ENCODE measurements at regions not wholly inside any gene's neighbourhood (a gene's known extent, or its start where the extent isn't known, plus 50 kb on each side); places are given as distances from the start of the nearest gene placed in this dataset.

- Histone ChIP-seq H3K9ac (replicated peaks; ENCODE audit: extremely low read depth, insufficient read depth, low read length) (no peak overlapping the region), H3K4me3 (replicated peaks in 1 of 3; ENCODE audit: insufficient read depth in 1 of 3, low read depth in 1 of 3, low read length in 3 of 3) (no peak overlapping the region), H3K36me3 (ENCODE audit: control insufficient read depth in 2 of 2, extremely low read depth in 1 of 2, insufficient read depth in 2 of 2, low read length in 2 of 2) (no peaks in the 10 kb centered on the region), H3K27ac (ENCODE audit: insufficient read depth, low read depth, low read length) (no peak overlapping the region), H3K9me3 (replicated peaks; ENCODE audit: control insufficient read depth, insufficient read depth, low read length) (no peaks in the 10 kb centered on the region), H4K20me1 (replicated peaks; ENCODE audit: control insufficient read depth, extremely low read depth, insufficient read depth, low read length) (no peaks in the 10 kb centered on the region), H2AFZ (ENCODE audit: low read depth, low read length) (no peak overlapping the region), H3K9me1 (replicated peaks; ENCODE audit: control insufficient read depth, extremely low read depth, insufficient read depth, low read length) (no peaks in the 10 kb centered on the region), H3K4me1 (ENCODE audit: control insufficient read depth, extremely low read depth, insufficient read depth, low read length) (no peaks in the 10 kb centered on the region), H3K79me2 (ENCODE audit: control insufficient read depth, insufficient read depth, low read length) (no peaks in the 10 kb centered on the region), H3K27me3 (ENCODE audit: control insufficient read depth in 2 of 2, insufficient read depth in 2 of 2, low read length in 2 of 2) (no peaks in the 10 kb centered on the region), H3K4me2 (ENCODE audit: insufficient read depth, low read length) (no peak overlapping the region)
- ChIA-PET POLR2A (no interaction called here), CTCF (no interaction called here)
- intact Hi-C loops (cut with micrococcal nuclease) = no loop called here
- dilution Hi-C loops (cut with MboI; ENCODE audit: extremely low pct_ligation_motif_present, low sequenced_read_pairs) = no loop called here
- DNase-seq (ENCODE audit: low read depth, low spot score) = no peak
- no peak for FAIRE-seq
- no TSS peak for BruUV-seq (replicated peaks)
- TF ChIP-seq JUN (IDR thresholded peaks at IDR 0.05; ENCODE audit: borderline replicate concordance, insufficient read depth, insufficient read length, low read depth) (no peak), MYC (IDR thresholded peaks at IDR 0.05; ENCODE audit: low read depth, low read length) (no peak), GATA2 (IDR thresholded peaks at IDR 0.05; ENCODE audit: insufficient read depth, insufficient read length, low read depth, low read length) (no peak), POLR2AphosphoS5 (IDR thresholded peaks at IDR 0.05; ENCODE audit: insufficient read depth, low read depth, low read length) (no peak), FOS (IDR thresholded peaks at IDR 0.05; ENCODE audit: borderline replicate concordance, insufficient read depth, low read length) (no peak), CTCF (IDR thresholded peaks at IDR 0.05; ENCODE audit: extremely low read depth in 1 of 2, insufficient read depth in 1 of 2, low read depth in 1 of 2, low read length in 2 of 2) (no peak), MAX (IDR thresholded peaks at IDR 0.05; ENCODE audit: insufficient read depth, insufficient read length) (no peak), POLR2A (IDR thresholded peaks at IDR 0.05; ENCODE audit: low read depth, low read length) (no peak), EZH2 (IDR thresholded peaks at IDR 0.05; ENCODE audit: borderline replicate concordance, low read depth, low read length, severe bottlenecking) (no peak)
Observed at GRCh38 chr16:55176901-55177300, 147.1 kb upstream of the IRX6 start.

Measured in endothelial cell of umbilical vein (primary cell).